GM19328 (cell line): ENCODE measurements at regions not wholly inside any gene's neighbourhood (a gene's known extent, or its start where the extent isn't known, plus 50 kb on each side); places are given as distances from the start of the nearest gene placed in this dataset.

Experiments
- ATAC-seq: cut with Tn5 transposase; IDR thresholded peaks from one replicate; pipeline ENCODE4 v1.9.1; 2021; ENCODE audit warnings: mild to moderate bottlenecking, moderate library complexity; ENCODE audit not compliant: unreplicated experiment

GRCh38 chr3:137409584-137409983 is 354.5 kb upstream of the SOX14 start:
- ATAC-seq = no peak

- ATAC-seq = no peak
Measured at GRCh38 chr3:137410028-137410427, 354.1 kb upstream of the SOX14 start.

DNA sequence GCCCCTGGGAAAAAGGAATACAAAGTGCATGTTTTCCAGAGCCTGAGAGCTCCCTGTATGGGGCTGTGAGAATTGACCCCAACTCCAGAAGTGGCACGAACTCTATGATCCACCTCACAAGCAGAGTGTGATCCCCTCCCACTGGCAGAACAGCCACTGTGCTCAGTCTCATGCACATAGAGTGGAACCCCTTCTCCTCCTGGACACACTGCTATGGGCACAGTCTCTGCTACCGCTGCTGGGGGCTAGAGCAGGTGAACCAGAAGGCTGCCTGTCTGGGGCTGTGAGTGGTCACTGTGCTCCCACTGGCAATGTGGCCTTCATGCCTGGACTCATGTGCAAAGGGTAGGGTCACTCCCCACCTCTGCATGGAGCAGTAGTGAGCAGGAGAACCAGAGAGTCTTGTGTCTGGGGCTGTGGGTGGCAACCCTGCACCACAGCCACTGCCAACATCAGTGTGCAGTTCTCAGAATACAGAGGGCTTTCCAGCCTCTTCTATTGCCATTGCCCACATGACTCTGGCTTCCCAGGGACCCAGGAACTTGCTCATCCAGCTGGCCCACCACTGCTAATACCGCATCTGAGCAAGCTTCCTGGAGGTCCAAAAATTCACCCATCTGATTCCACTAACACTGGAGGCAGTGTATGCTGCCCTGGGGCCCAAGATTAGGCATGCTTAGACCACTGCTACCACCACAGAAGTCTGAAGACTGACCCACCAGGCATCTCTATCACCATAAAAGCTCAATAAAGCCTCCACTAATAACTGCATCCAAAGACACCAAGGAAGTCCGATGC is 343.7 kb upstream of the SOX14 start:
- ATAC-seq = no peak

GRCh38 chr3:137438561-137438960 is 325.6 kb upstream of the SOX14 start:
- no peak for ATAC-seq

- ATAC-seq = no peak
Measured at GRCh38 chr3:137460944-137461343, 303.2 kb upstream of the SOX14 start.

- no peak for ATAC-seq
Measured at GRCh38 chr3:137463131-137463530, 301.0 kb upstream of the SOX14 start.

DNA sequence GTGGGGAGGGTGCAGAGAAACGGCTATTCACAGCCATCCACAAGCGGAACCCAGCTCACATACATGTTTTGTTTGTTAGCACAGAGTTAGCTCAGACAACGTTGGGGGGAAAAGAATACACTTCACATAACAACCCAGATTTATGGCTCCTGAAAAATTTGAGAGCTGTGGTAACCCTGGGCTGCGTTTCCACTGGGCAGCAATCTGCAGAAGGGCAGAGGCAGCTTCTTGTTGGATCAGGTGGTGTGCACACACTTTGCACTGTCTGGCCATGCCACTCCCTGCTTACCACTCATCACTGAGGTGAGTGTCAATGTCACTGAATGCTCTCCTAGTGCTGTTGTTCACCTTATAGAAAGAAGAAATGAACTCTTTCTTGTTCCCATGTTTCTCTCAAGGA is 299.8 kb upstream of the SOX14 start:
- no peak for ATAC-seq

GRCh38 chr3:137468446-137468845 is 295.7 kb upstream of the SOX14 start:
- ATAC-seq = no peak

GRCh38 chr3:137469263-137469662 is 294.9 kb upstream of the SOX14 start:
- ATAC-seq = no peak

- no peak for ATAC-seq
Measured at GRCh38 chr3:137471130-137471529, 293.0 kb upstream of the SOX14 start.

DNA sequence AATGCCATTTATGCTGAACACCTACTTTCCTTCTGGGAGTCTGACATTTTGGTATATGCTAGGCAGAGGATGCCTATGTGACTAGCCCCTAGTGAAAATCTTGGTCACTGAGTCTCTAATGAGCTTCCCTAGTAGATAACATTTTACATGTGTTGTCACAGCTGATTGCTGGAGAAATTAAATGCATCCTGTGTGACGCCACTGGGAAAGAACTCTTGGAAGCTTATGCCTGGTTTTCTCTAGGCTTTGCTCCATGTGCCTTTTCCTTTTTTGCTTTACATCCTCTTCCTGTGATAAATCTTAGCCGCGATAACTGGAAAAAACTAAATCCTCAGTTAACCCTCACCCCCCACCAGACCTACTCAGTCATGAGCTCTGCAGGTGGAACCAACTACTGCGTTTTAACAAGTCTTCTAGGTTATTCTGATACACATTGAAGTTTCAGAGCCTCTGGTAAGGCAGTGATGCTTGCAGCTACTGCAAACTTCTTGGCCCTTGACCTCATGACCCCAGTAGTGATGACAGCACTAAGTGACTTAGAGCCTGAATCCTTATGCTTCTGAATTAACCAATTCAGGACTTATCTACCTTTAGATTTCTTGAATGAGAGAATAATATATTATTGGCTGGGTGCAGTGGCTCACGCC is 292.4 kb upstream of the SOX14 start:
- no peak for ATAC-seq

DNA sequence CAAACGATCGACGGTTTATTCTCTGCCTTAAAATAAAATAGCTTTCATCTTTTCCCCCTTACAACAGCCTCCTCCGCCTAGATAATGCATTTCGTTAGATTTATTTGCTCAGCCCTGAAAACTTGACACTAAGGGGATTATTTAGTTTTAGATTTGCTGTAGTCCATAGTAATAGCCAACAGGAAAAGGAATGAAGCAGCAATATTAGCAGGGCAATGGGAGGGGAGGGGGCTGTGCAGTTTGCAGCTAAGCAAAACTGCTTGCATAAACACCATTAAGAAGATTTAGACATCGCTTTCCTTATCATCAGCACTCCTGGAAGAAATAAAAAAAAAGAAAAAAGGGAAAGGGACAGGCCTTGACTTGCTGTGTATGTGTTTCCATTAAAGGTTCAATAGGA is 286.5 kb upstream of the SOX14 start:
- no peak for ATAC-seq

DNA sequence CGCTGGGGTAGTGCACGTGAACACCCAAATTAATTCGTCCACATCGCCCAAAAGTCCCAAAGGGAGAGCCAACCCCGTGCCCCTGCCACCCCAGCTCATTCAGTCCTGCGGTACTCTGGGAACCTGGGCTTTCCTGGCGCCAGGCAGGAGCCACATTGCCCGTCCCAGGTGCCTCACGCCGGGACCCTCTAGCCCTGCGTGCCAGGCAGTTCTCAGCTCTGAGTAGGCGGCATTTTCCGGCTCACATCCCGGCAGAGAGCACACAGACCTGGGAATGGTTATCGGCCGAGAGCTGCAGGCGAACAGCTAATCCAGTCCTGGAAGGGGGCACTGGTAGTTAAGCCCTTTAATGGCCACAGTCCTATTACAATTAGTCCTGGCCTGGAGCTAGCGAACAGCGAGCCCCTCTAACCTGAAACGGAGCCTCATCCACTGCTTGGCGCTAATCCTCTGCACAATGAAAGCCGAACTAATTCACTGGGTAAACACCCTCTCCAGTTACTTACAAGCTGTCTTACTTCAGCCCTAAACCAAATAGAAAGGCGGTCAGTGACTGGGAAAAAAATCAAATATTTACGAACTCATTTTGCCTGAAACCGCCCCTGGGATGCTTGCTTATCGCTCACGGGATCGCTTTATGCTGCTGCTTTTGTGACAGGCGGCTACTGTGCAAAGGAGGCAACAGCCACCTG is 254.6 kb upstream of the SOX14 start:
- ATAC-seq = no peak

DNA sequence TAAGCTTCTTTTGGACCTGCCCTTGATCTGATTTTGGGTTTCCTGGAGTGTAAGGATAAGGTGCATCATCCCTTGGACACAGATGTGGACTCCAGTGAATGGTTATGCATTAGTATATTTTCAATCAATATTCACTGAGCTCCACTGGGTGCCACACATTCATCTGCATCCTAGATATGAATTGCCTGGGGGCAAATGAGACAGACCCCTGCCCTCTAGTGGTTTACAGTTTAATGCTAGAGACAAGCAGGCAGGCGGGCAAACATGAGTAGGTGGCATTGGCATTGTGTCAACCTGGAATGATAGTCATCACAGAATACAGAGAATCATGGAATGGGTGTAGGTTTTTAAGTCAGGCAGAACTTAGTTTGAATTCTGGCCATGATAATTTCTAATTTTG is 252.5 kb upstream of the SOX14 start:
- no peak for ATAC-seq

DNA sequence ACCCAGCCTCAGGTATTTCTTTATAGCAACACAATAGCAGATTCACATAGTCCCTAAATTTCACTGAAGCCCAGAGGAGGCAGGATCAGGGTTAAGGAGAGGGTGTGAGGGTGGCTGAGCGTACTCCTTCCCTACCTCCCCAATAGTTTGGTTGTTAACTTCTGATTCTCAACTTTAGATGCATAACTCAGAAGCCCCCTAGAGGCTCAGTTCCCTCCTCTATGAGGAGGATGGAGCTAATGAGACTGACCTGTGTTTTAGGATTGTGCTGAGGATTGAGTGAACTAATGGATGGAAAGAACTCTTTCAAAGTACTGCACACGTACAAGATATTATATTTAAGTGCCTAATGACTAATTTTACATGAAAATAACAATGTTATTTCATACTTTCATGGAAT is 249.3 kb upstream of the SOX14 start:
- no peak for ATAC-seq

DNA sequence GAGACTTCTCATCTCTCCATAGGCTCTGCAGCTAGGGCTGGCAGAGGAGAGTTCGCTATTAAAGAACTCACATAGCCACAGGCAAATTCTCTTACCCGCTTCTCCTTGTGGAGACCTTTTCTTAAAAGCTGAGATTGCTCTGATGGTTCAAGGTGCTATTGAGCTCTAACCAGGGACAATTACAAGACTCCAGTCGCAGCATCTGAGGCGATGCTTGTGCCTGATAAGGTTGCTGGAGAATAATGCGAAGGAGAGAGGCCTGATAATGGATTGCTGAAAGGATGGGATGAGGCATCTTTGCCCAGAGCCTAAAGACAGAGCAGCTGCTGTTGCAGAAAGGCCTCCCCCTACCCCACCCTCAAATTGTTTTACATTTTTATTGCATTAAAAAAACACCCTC is 244.5 kb upstream of the SOX14 start:
- ATAC-seq = no peak

- no peak for ATAC-seq
Measured at GRCh38 chr3:137524751-137525150, 239.4 kb upstream of the SOX14 start.

DNA sequence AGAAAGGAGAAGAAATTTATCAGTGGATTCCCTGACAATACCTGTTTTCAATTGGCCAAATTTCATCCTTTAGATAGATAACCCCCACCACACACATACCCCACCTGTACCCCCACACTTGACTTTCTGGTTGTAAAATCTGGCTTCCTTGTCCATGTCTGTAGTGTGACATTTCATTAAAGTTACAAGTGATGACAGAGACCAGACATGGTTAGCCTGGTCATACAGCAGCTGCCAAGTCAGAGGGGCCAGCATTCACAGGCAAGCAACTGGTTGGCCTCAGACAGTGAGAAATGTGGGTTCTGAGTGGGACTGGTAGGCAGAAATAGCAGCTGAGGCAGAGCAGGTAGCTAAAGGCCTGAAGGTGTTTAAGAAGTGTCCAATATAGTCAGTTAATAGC is 238.6 kb upstream of the SOX14 start:
- no peak for ATAC-seq

- ATAC-seq = no peak
Measured at GRCh38 chr3:137542049-137542448, 222.1 kb upstream of the SOX14 start.

GRCh38 chr3:137554242-137554641 is 209.9 kb upstream of the SOX14 start:
- no peak for ATAC-seq

GRCh38 chr3:137568880-137569279 is 195.2 kb upstream of the SOX14 start:
- ATAC-seq = no peak

GRCh38 chr3:137572931-137573330 is 191.2 kb upstream of the SOX14 start:
- no peak for ATAC-seq
